NCI-H748 (cell line): ENCODE measurements at regions not wholly inside any gene's neighbourhood (a gene's known extent, or its start where the extent isn't known, plus 50 kb on each side); places are given as distances from the start of the nearest gene placed in this dataset.

Experiments used
- DNase-seq: peaks from one replicate; lab custom pipeline; 2025; ENCODE audit not compliant: unreplicated experiment; lab: John Stamatoyannopoulos, UW

DNA sequence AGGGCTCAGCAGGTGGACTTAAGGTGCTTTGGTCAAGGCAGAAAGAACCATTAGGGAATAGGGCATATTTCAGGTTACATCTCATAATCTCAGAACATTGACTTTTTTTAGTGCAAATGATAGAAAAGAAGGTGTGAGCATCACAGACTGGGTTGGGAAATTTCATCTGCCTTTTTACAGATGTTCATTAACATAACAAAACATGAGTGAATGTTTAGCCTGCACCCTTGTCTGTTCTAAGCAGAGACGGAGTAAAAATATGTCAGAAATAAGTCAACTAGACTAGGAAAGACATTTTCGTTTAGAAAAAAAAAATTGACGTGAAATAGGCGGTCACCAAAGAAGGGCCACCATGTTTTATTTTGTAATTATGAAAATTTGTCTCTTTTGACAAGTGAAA, 127.5 kb upstream of the CDH13 start:
- DNase-seq: no peak

DNA sequence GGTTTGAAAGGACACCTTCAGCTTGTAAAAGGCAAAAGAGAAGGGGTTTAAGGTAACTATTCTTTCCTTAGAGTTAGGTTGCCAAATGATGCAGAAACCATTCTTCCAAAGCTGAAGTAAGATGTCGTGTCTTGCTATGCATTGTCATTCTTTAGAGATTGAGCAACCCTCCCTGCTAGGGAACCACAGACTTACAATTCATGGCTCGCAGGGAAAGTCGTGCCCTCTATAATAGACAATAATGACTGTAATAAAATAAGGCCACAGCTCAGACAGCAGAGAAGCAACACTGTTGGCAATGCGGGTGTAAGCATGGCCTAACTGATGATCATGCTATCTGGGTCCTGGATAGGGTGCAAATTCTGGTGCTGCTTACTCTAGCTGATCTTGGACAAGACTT, 129.6 kb upstream of the CDH13 start:
- DNase-seq: no peak

- DNase-seq: no peak
Observed at GRCh38 chr16:82488460-82488859, 138.3 kb upstream of the CDH13 start.

GRCh38 chr16:82481455-82481854, 145.3 kb upstream of the CDH13 start:
- DNase-seq: no peak

- DNase-seq: no peak
Observed at GRCh38 chr16:82476786-82477185, 150.0 kb upstream of the CDH13 start.

- DNase-seq: peak; percentile 32
Observed at GRCh38 chr16:82470620-82471152, 156.1 kb upstream of the CDH13 start.

GRCh38 chr16:82470016-82470415, 156.8 kb upstream of the CDH13 start:
- DNase-seq: no peak

GRCh38 chr16:82464187-82464586, 162.6 kb upstream of the CDH13 start:
- peak; percentile 35 for DNase-seq

DNA sequence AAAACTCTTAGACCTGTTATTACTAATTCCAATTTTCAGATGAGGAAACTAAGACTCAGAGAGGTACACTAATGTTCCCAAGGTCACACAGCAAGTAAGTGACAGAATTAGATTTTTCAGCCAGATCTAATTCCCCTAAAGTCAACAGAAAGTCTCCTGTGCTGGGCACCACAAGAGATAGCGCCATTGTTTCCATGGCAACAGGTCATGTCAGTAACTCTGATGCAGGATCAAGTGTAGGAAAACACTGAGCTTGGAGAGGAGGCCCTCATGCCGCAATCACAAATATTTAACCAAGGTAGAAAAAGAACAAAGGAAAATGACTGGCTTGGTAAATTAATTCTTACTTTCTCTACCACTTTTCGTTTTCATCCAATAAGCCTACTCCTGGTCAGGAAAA, 166.0 kb upstream of the CDH13 start:
- DNase-seq: peak; percentile 95

DNA sequence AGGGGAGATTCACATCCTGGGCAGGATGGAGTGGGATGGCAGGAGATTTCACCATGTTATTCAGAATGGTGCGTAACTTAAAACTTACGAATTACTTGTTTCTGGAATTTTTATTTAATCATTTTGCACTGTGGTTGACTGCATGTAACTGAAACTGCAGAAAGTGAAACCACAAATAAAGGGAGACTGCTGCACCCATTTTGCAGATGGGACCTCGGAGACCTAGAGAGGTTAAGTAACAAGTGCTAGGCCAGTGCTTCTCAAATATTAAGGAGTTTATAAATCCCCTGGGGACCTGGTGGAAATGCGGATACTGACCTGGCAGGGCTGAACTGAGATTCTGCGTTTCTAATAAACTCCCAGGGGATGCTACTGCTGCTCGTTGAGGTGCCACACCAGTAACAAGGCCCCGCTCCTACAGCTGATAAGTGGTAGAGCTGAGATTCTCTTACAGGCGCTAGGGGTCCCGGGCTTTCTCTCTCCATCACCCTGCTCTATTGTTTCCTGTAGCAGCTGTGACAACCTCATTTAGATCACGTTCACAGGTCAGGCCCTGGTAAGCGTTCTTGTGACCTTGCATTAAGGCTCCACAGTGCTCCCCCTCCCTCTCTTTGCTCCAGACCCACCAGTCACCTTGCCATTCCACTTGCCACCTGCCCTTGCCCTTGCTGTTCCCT, 167.1 kb upstream of the CDH13 start:
- DNase-seq: peak; percentile 4

DNA sequence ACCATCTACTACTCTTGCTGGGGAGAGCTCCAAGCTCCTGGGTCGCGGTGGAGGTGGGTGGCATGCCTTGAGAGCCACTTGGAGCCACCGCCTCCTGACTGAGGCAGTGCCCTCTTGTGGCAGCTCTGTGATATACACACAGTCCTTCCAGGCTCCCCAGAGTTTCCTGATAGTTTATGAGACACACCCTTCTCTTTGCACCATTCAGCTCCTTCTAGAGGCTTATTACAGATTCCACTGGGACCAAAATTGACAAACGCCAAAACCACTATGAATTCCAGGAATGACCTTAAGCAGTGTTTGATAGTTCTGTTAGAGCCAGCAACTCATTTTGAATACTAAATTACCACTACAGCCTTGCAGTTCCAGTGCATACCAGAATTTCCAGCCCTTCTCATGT, 170.1 kb upstream of the CDH13 start:
- peak; percentile 65 for DNase-seq

GRCh38 chr16:82454566-82454965, 172.2 kb upstream of the CDH13 start:
- DNase-seq: no peak

DNA sequence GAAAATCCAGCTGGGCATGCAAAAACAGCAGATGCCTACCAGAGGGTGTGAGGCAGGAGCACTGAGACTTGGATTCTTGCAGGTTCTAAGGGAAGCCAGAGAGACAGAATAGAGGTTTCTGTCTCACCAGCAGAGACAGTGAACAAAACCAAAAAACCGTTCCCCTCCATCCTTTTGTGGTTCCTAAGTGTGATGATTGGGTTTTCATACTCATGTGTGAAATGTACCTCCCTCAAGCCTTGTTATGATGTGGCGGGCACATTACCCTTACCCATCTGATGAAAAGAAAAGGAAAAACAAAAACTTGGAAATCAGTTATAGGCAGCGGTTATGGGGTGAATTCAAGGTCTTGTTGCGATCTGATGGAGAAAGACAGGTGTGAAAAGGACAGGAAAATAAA, 172.6 kb upstream of the CDH13 start:
- DNase-seq: no peak

- DNase-seq: no peak
Observed at GRCh38 chr16:82452004-82452756, 174.6 kb upstream of the CDH13 start.

DNA sequence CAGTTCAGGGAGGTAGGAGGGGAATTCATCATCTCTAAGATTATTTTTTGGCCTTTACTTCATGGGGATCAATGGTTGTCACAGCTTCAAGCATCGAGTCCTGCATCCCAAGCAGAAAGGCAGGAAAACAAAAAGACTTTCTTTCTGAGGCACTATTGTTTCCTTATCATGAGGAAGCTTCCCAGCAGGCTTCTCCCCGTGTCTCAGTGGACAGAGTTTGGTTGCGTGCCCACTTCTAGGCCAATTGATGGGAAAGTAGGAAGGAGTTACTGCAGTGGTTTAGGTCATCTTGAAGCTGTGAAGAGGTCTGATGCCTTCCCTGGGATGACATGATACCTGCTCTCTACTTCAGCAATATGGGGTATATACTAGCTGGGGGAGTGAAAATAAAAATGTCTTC, 175.3 kb upstream of the CDH13 start:
- no peak for DNase-seq

DNA sequence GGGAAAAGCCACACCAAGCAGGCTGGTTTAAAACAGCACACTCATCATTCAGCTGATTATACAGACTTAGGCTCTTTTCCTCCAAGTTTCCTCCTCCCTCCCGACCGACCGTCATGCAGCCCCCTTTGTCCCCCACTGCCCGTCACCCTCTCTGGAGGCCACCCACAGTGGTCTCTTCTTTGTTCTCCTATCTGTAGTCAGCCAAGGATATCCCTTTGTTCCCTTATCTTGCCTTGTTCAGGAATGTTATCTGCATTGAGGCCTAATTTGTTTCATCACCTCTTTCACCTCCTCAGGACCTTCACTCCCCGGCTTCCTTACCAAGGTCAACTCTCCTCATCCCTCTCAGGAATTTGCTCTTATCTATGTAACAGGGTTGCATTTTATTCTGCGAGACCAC, 186.4 kb upstream of the CDH13 start:
- no peak for DNase-seq

- DNase-seq: peak; percentile 2
Observed at GRCh38 chr16:82439678-82440293, 187.0 kb upstream of the CDH13 start.

DNA sequence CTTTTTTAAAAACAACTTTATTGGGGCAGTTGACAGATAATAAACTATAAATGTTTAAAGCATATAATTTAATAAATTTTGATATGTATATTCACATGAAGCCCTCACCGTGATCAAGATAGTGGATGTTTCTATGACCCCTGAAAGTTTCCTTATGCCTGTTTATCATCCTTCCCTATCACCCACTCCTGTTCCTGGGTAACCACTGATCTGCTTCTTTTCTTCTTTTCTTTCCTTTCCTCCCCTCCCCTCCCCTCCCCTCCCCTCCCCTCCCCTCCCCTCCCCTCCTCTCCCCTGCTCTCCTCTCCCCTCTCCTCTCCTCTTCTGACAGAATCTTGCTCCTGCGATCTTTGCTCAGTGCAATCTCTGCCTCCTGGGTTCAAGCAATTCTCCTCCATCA, 193.7 kb upstream of the CDH13 start:
- DNase-seq: no peak

DNA sequence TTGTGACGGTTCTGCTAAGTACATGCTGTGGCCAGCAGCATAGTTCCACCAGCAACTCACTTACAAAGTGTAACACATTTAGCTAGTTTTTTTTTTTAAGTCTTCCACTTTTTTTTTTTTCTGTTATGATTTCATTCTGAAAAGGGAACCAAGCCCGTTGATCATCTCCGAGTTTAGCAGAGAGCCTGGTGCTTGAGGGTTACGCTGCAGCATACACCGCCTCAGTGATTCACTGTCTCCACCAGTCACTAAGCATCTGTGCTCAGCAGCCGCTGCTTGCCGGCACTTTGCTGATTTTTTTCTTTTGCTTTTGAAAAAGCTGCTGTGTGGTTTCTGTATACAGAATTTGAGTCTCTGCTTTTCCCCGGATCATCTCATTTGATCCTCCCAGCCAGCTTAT, 194.5 kb upstream of the CDH13 start:
- no peak for DNase-seq

- no peak for DNase-seq
Observed at GRCh38 chr16:82425661-82426060, 201.1 kb upstream of the CDH13 start.

DNA sequence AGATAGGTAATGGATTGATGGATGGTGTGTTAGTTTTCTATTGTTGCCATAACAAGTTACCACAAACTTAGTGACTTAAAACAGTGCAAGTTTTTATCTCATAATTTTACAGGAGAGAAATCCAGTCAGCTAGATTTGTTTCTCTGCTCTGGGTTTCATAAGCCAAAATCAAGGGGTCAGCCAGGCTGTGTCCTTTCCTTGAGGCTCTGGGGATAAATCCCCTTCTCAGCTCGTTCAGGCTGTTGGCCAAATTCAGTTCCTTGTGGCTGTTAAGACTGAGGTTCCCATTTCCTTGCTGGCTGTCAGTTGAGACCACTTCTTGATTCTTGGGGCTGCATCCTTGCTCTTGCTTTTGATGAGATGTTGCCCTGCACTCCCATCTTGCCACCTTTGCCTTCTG, 204.9 kb upstream of the CDH13 start:
- no peak for DNase-seq

GRCh38 chr16:82419332-82419731, 207.4 kb upstream of the CDH13 start:
- no peak for DNase-seq
